ENCODE measurements at regions not wholly inside any gene's neighbourhood (a gene's known extent, or its start where the extent isn't known, plus 50 kb on each side); places are given as distances from the start of the nearest gene placed in this dataset.

DNA sequence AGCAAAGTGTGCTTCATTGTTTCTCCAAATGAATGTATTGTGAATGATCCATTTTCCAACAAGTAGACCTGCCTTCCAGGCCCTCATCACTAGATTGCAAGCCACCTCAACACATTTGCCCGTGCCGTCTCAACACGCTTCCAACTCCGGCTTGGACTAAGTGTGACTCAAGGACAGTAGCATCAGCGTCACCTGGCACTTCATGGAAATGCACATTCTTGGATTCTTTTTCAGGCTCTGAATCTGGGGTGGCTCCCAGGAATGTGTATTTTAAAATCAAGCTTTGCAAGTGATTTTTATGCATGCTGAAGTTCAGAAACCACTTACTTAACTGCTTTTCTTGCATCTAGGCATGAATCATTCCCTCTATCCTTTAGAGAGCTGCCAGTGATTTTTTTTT is 129.6 kb upstream of the EEF1E1 start:
- Histone ChIP-seq H3K9ac (no peak overlapping the region), H3K36me3 (no peaks in the 10 kb centered on the region), H3K4me2 (no peak overlapping the region), H3K4me3 (no peak overlapping the region), H4K20me1 (no peaks in the 10 kb centered on the region), H3K27ac (no peak overlapping the region), H3K27me3 (no peaks in the 10 kb centered on the region), H3K9me3 (replicated peaks in 1 of 11) (no peaks in the 10 kb centered on the region), H3K4me1 (peaks cover 0 to 4% (median 0%) of the 10 kb centered on the region in 10 experiments; a peak in 1 of 20 replicates)
- TF ChIP-seq Cebpa-rat (IDR thresholded peaks at IDR 0.05), result no peak

DNA sequence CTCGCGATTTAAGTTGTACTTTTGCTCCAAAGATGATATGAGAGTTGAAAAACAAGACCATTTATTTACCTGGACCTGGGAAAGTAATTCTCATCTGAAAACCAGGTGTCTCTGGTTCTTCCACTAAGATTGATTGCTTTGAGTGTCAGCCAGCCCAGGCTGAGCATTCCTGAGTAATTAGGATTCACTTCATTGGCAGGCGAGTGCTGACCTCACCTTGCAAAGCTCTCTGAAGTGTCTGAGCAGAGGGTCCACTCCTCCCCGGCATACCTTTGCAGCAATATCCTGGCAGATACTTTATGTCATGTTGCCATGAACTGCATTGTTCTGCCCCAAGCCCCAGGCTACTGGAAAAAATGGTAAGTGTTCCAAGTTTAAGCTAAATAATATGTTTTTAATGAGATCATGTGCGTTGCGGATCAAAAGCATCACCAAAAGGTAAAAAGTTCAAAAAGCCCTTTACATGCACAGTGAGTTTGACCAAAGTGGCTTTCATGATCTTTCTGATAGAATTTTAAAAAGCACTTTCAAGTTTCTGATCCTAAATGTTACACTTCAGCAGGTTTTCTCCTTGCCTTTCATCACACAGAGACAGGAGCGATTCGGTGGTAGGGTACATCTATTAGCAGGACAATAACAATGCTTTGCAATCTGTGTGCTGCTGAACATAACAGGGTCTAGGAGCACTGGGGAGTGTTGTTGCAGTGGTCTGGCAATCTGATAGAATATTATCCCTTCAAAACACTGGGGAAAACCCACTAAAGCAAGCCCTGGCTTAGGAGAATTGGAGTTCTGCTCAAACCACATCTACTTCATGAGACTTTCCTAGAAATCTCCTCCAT is 127.8 kb upstream of the EEF1E1 start:
- Histone ChIP-seq H3K27ac (no peak overlapping the region), H3K4me1 (peaks cover 0 to 4% (median 0%) of the 10 kb centered on the region in 10 experiments; a peak in 1 of 20 replicates), H3K36me3 (no peaks in the 10 kb centered on the region), H4K20me1 (no peaks in the 10 kb centered on the region), H3K9me3 (replicated peaks in 1 of 11) (no peaks in the 10 kb centered on the region), H3K4me2 (no peak overlapping the region), H3K4me3 (no peak overlapping the region), H3K27me3 (no peaks in the 10 kb centered on the region), H3K9ac (no peak overlapping the region)
- no peak for TF ChIP-seq Cebpa-rat (IDR thresholded peaks at IDR 0.05)

DNA sequence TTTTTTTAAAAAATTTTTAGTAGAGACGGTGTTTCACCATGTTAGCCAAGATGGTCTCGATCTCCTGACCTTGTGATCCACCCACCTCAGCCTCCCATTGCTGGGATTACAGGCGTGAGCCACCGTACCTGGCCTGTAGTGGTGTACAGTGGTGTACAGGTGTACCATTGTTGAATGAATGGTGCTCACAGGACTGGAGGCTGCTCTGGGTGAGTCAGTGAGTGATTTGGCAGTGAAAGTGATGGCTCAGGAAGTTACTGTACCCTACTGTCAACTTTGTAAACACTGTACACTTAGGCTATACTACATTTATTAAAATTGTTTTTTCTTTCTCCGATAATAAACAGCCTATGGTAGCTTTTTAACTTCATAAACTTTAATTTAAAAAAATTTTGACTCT is 122.8 kb upstream of the EEF1E1 start:
- no peak overlapping the region for H3K4me2 ChIP-seq
- no peaks in the 10 kb centered on the region for H3K36me3 ChIP-seq
- no peaks in the 10 kb centered on the region for H4K20me1 ChIP-seq
- no peak overlapping the region for H3K27ac ChIP-seq
- no peaks in the 10 kb centered on the region for H3K9me3 ChIP-seq (replicated peaks in 1 of 11)
- no peak overlapping the region for H3K9ac ChIP-seq
- no peak for TF ChIP-seq Cebpa-rat (IDR thresholded peaks at IDR 0.05)
- H3K4me1 ChIP-seq, result peaks cover 0 to 4% (median 0%) of the 10 kb centered on the region in 10 experiments; a peak in 1 of 20 replicates
- H3K27me3 ChIP-seq, result no peaks in the 10 kb centered on the region
- no peak overlapping the region for H3K4me3 ChIP-seq

DNA sequence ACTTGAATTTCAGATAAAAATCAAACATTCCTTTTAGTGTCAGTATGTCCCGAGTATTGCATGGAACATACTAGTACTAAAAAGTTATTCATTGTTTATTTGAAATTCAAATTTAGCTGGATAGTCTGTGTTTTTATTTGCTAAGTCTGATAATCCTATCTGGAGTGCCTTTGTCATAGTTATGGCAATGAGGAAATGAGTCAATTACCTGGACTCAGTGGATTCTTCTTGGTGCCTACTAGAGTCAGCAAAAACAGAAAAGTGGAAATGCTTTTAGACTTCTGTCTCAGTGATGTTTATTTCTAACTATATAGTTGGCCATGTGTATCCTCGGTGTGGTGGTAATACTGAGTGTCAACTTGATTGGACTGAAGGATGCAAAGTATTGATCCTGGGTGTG is 121.3 kb upstream of the EEF1E1 start:
- peaks cover 0 to 4% (median 0%) of the 10 kb centered on the region in 10 experiments; a peak in 1 of 20 replicates for H3K4me1 ChIP-seq
- no peaks in the 10 kb centered on the region for H3K9me3 ChIP-seq (replicated peaks in 1 of 11)
- no peaks in the 10 kb centered on the region for H3K36me3 ChIP-seq
- no peak overlapping the region for H3K27ac ChIP-seq
- no peak overlapping the region for H3K4me3 ChIP-seq
- no peaks in the 10 kb centered on the region for H4K20me1 ChIP-seq
- H3K27me3 ChIP-seq, result no peaks in the 10 kb centered on the region
- TF ChIP-seq Cebpa-rat (IDR thresholded peaks at IDR 0.05), result no peak
- no peak overlapping the region for H3K4me2 ChIP-seq
- no peak overlapping the region for H3K9ac ChIP-seq

DNA sequence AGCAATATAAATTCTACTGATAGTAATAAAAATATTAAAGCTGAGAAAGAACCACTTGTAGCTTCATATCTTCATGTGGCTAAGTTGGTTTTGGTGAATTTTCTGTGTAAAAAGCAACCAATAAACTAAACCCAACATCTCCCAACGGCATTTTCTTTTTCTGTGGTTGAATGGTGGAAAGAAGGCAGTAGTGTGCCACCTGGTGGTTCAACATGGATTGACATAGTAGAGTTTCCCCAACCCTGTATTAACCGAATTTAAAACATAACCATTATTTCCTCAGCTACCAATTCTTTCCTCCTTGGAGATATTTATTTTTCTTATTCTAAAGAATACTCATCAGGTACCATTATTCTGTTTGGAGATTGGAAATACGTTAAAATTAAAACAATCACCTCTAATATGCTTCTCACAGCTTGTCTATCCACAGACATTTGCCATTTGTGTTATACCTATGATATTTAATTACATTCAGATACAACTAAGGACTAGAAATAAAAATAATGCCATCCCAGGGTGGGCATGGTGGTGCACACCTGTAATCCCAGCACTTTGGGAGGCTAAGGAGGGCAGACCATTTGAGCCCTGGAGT is 117.1 kb upstream of the EEF1E1 start:
- H3K27ac ChIP-seq, result no peak overlapping the region
- no peaks in the 10 kb centered on the region for H3K36me3 ChIP-seq
- H3K4me1 ChIP-seq, result no peaks in the 10 kb centered on the region
- TF ChIP-seq Cebpa-rat (IDR thresholded peaks at IDR 0.05), result no peak
- no peak overlapping the region for H3K9ac ChIP-seq
- H3K4me3 ChIP-seq, result no peak overlapping the region
- H3K9me3 ChIP-seq (replicated peaks in 1 of 11), result no peaks in the 10 kb centered on the region
- H3K4me2 ChIP-seq, result no peak overlapping the region
- no peaks in the 10 kb centered on the region for H4K20me1 ChIP-seq
- no peaks in the 10 kb centered on the region for H3K27me3 ChIP-seq

DNA sequence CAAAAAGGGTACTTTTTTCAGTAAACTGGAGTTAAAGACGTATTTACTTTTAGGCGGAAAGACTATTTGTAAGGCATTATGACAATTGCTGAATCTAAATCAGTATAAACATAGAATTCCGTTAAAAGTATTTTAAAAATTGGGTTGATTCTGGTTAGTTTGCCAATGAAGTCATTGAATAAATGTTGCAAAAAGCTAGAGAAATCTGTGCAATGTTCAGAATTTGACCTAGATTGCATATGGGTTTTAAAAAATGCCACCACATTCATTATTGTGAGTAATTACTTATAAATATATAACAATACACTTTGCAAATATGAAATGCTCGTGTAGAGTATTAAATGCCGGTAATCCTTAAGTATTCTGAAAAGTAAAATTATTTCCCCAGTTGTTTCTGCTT is 116.5 kb upstream of the EEF1E1 start:
- Histone ChIP-seq H3K9ac (no peak overlapping the region), H3K27me3 (no peaks in the 10 kb centered on the region), H3K36me3 (no peaks in the 10 kb centered on the region), H3K9me3 (replicated peaks in 1 of 11) (no peaks in the 10 kb centered on the region), H4K20me1 (no peaks in the 10 kb centered on the region), H3K4me2 (no peak overlapping the region), H3K27ac (no peak overlapping the region), H3K4me3 (no peak overlapping the region), H3K4me1 (no peaks in the 10 kb centered on the region)
- no peak for TF ChIP-seq Cebpa-rat (IDR thresholded peaks at IDR 0.05)

DNA sequence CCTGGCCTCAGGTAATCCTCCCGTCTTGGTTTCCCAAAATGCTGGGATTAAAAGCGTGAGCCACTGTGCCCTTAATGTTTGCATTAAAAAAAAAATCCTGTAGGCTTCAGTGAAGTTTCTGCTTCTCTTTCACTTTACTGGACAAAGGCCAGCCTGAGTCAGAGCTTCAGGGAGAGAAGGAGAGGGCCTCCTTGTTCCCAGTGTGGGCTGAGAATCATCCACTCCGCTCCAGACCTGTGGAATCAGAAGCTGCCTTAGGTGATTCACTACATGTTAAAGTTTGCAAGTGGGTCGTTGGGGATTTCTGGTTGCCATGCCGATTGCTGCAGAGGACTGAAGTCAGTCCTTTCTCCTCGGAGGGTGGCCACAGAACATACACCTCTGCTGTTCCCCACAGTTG is 113.3 kb upstream of the EEF1E1 start:
- no peaks in the 10 kb centered on the region for H4K20me1 ChIP-seq
- H3K4me3 ChIP-seq, result no peak overlapping the region
- H3K9ac ChIP-seq, result no peak overlapping the region
- TF ChIP-seq Cebpa-rat (IDR thresholded peaks at IDR 0.05), result no peak
- H3K27me3 ChIP-seq, result no peaks in the 10 kb centered on the region
- H3K9me3 ChIP-seq (replicated peaks in 1 of 11), result no peaks in the 10 kb centered on the region
- no peak overlapping the region for H3K27ac ChIP-seq
- H3K36me3 ChIP-seq, result no peaks in the 10 kb centered on the region
- H3K4me1 ChIP-seq, result no peaks in the 10 kb centered on the region
- H3K4me2 ChIP-seq, result no peak overlapping the region

DNA sequence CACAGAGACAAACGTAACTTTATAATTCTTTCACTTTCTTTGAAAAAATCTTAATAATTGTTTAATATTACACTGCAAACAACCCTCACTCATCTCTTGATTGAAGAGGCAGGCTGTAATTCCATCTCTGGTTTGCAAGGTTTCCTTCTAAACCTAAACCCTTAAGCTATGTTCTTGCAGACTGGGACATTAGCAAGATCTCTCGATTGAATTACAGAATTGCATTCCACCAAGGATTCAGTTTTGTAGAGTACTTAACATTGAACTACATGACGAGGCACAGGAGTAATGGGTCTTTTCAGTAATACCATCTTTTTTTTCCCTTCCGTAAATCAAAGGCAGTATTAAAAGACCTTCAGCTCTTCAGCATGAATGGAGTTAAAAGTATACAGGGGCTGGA is 111.6 kb upstream of the EEF1E1 start:
- H3K27me3 ChIP-seq, result no peaks in the 10 kb centered on the region
- no peak overlapping the region for H3K27ac ChIP-seq
- no peaks in the 10 kb centered on the region for H3K36me3 ChIP-seq
- H4K20me1 ChIP-seq, result no peaks in the 10 kb centered on the region
- H3K4me1 ChIP-seq, result no peaks in the 10 kb centered on the region
- no peak overlapping the region for H3K4me2 ChIP-seq
- TF ChIP-seq Cebpa-rat (IDR thresholded peaks at IDR 0.05), result no peak
- no peak overlapping the region for H3K9ac ChIP-seq
- no peak overlapping the region for H3K4me3 ChIP-seq
- H3K9me3 ChIP-seq (replicated peaks in 1 of 11), result no peaks in the 10 kb centered on the region

DNA sequence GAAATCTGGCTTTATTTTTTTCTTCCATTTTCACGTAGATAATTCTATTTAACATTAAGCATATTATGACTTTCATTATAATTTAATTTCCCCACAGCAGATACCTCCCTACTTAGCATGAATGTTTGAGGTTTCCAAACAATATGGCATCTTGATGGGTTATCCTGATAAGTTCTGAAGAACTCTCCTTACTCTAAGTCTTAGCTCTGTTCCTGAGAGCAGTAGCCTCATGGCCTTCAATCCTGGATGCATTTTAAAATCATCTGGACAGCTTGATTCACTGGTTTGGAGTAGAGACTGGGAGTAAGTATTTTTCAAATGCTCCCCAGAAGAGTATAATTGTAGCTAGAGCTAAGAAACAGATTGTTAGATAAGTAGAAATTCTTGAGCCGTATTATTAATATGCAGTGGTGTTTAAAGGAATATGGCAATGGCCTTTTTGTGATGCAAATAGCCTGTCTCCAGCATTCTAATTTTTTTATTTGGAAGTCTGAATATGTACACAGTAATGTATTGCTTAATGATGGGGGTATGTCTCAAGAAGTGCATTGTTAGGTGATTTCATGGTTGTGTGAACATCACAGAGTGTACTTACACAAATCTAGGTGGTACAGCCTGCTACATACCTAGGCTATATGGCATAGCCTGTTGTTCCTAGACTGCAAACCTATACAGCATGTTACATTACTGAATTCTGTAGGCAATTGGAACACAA is 110.5 kb upstream of the EEF1E1 start:
- Histone ChIP-seq H3K4me3 (no peak overlapping the region), H3K27ac (no peak overlapping the region), H4K20me1 (no peaks in the 10 kb centered on the region), H3K36me3 (no peaks in the 10 kb centered on the region), H3K27me3 (no peaks in the 10 kb centered on the region), H3K4me1 (no peaks in the 10 kb centered on the region), H3K9ac (no peak overlapping the region), H3K9me3 (replicated peaks in 1 of 11) (no peaks in the 10 kb centered on the region), H3K4me2 (no peak overlapping the region)
- no peak for TF ChIP-seq Cebpa-rat (IDR thresholded peaks at IDR 0.05)
